ENCODE measurements at regions not wholly inside any gene's neighbourhood (a gene's known extent, or its start where the extent isn't known, plus 50 kb on each side); places are given as distances from the start of the nearest gene placed in this dataset.

GRCh38 chrX:76228499-76228898 lies 55.6 kb downstream of the PBDC1 start:
- no peak for DNase-seq

GRCh38 chrX:76248901-76249300 lies 76.0 kb downstream of the PBDC1 start:
- no peak for DNase-seq

- peak; percentile 4 for DNase-seq
Observed at GRCh38 chrX:76253432-76253831, 80.6 kb downstream of the PBDC1 start.

GRCh38 chrX:76279007-76279406 lies 106.1 kb downstream of the PBDC1 start:
- peak; percentile 11 for DNase-seq

Measured in stimulated activated naive CD4-positive, alpha-beta T cell treated with Interleukin-2 at 50 U/mL for 16 hours (primary cell).